A549 (cell line): ENCODE measurements at regions not wholly inside any gene's neighbourhood (a gene's known extent, or its start where the extent isn't known, plus 50 kb on each side); places are given as distances from the start of the nearest gene placed in this dataset.

ENCODE experiments used
- ATAC-seq, 2 experiments: fragments of 200-7000 bp in 1 of 2; fragments of >200 bp in 1 of 2; cut with Nextera tagmentation in 1 of 2; cut with Tn5 transposase in 1 of 2; 3 replicates each; pipeline versions ENCODE4 v1.8.0 to v1.9.1; 2018 to 2020; ENCODE audit warnings: mild to moderate bottlenecking in 1 of 2, moderate library complexity in 1 of 2
- CTCF ChIA-PET: fragments of 300-600 bp; sonication (Branson Sonifier 250); formaldehyde crosslinking; extraction: SDS; loops from one replicate; lab custom pipeline; 2021; ENCODE audit warnings: antibody characterized with exemption, inconsistent platforms; lab: Yijun Ruan, JAX
- POLR2A ChIA-PET: fragments of 350-600 bp; formaldehyde crosslinking; extraction: SDS; loops from one replicate; lab custom pipeline; 2021; ENCODE audit warnings: antibody characterized with exemption, inconsistent platforms; lab: Yijun Ruan, JAX
- DNase-seq, 2 experiments: peaks; one replicate each; pipeline versions ENCODE4 v3.0.0 to v3.0.0-alpha.2; 2011 to 2016; ENCODE audit warnings: low read depth in 1 of 2, low spot score in 1 of 2
- FAIRE-seq: peaks from 2 replicates; lab custom pipeline; 2011; peaks lifted over from hg19 to GRCh38; lab: Jason Lieb, UNC
- H3K27ac ChIP-seq, 2 experiments: fragments of >200 bp; sonication (Bioruptor Twin); formaldehyde crosslinking; 3 replicates each; pipeline ENCODE4 v1.5.1; 2016 to 2017
- H3K4me1 ChIP-seq: fragments of >200 bp; sonication (Bioruptor Twin); formaldehyde crosslinking; 3 replicates; pipeline ENCODE4 v1.6.1; 2016
- H3K4me2 ChIP-seq: fragments of >200 bp; sonication (Bioruptor Twin); formaldehyde crosslinking; 3 replicates; pipeline ENCODE4 v1.6.1; 2016
- H3K4me3 ChIP-seq: fragments of >200 bp; sonication (Bioruptor Twin); formaldehyde crosslinking; 3 replicates; pipeline ENCODE4 v1.5.1; 2016
- H3K9me3 ChIP-seq: fragments of >200 bp; sonication (Bioruptor Twin); formaldehyde crosslinking; 3 replicates; pipeline ENCODE4 v1.6.1; 2016
- BCL3 ChIP-seq: fragments of >200 bp; sonication (Bioruptor Twin); formaldehyde crosslinking; IDR thresholded peaks from 3 replicates; pipeline ENCODE4 v1.6.1; 2016
- CBX2 ChIP-seq: fragments of 200-600 bp; sonication (generic); IDR thresholded peaks from 2 replicates; pipeline ENCODE4 v1.6.1; 2016; ENCODE audit warnings: low read depth, mild to moderate bottlenecking, borderline replicate concordance
- CEBPB ChIP-seq, 2 experiments: fragments of >200 bp in 1 of 2; sonication (Bioruptor Twin) in 1 of 2; formaldehyde crosslinking in 1 of 2; IDR thresholded peaks; 2 replicates each; pipeline ENCODE4 v1.6.1; 2012 to 2016
- EHF ChIP-seq: fragments of 250-450 bp; sonication (Bioruptor Pico); IDR thresholded peaks from 2 replicates; pipeline ENCODE4 v1.5.0; 2020; ENCODE audit warnings: mild to moderate bottlenecking
- EHMT2 ChIP-seq: fragments of 200-600 bp; sonication (generic); IDR thresholded peaks from 2 replicates; pipeline ENCODE4 v1.6.1; 2016; ENCODE audit warnings: antibody characterized with exemption, low read depth, mild to moderate bottlenecking, moderate library complexity
- FOSB ChIP-seq: fragments of 250-450 bp; sonication (Bioruptor Pico); IDR thresholded peaks from 2 replicates; pipeline ENCODE4 v1.5.0; 2020; ENCODE audit warnings: mild to moderate bottlenecking, moderate library complexity
- FOSL2 ChIP-seq, 2 experiments: fragments of 450-650 bp in 1 of 2; fragments of >200 bp in 1 of 2; sonication (Bioruptor Twin) in 1 of 2; formaldehyde crosslinking; IDR thresholded peaks; 2 replicates each; pipeline versions ENCODE4 v1.5.0 to v1.6.1; 2016 to 2020; ENCODE audit warnings: mild to moderate bottlenecking in 1 of 2, moderate library complexity in 1 of 2
- HOXA7 ChIP-seq: fragments of 250-450 bp; sonication (Bioruptor Pico); IDR thresholded peaks from 2 replicates; pipeline ENCODE4 v1.5.0; 2020; ENCODE audit warnings: mild to moderate bottlenecking, moderate library complexity
- KDM1A ChIP-seq: fragments of 200-600 bp; sonication (generic); IDR thresholded peaks from 2 replicates; pipeline ENCODE4 v1.6.1; 2016; ENCODE audit warnings: low read depth, mild to moderate bottlenecking
- MAFK ChIP-seq: fragments of 450-650 bp; IDR thresholded peaks from 2 replicates; pipeline ENCODE4 v1.6.1; 2014; ENCODE audit not compliant: partially characterized antibody
- POLR2A ChIP-seq: IDR thresholded peaks from 2 replicates; pipeline ENCODE4 v1.6.1; 2012; ENCODE audit warnings: mild to moderate bottlenecking, low read length
- RARB ChIP-seq: fragments of 250-450 bp; sonication (Bioruptor Pico); IDR thresholded peaks from 2 replicates; pipeline ENCODE4 v1.8.0; 2021; ENCODE audit warnings: mild to moderate bottlenecking, moderate library complexity
- RNF2 ChIP-seq: fragments of 200-600 bp; sonication (generic); IDR thresholded peaks from 2 replicates; pipeline ENCODE4 v1.6.1; 2016; ENCODE audit warnings: low read depth, mild to moderate bottlenecking, antibody characterized with exemption, moderate library complexity, borderline replicate concordance
- SMC3 ChIP-seq: fragments of >200 bp; sonication (Bioruptor Twin); formaldehyde crosslinking; IDR thresholded peaks from 3 replicates; pipeline ENCODE4 v1.6.1; 2018; ENCODE audit warnings: inconsistent platforms
- TFCP2L1 ChIP-seq: fragments of 250-450 bp; sonication (Bioruptor Pico); IDR thresholded peaks from 2 replicates; pipeline ENCODE4 v1.5.0; 2021; ENCODE audit warnings: mild to moderate bottlenecking
- ZC3H11A ChIP-seq: fragments of 450-650 bp; IDR thresholded peaks from 2 replicates; pipeline ENCODE4 v1.6.1; 2014; ENCODE audit warnings: antibody characterized with exemption, mild to moderate bottlenecking
- ZFP36 ChIP-seq: fragments of 450-650 bp; IDR thresholded peaks from 2 replicates; pipeline ENCODE4 v1.6.1; 2014; ENCODE audit warnings: borderline replicate concordance; ENCODE audit not compliant: partially characterized antibody
- WGBS: methylation state at CpG from one replicate; pipeline ENCODE4 v1.1.6; 2017; ENCODE audit errors: missing lambda C conversion rate; 5-methylcytosine and 5-hydroxymethylcytosine counted together
- TF ChIP-seq, protein P1 (sequence below): fragments of 250-450 bp; sonication (Bioruptor Pico); IDR thresholded peaks from 2 replicates; pipeline ENCODE4 v1.5.0; 2020; ENCODE audit warnings: low read depth, mild to moderate bottlenecking, moderate library complexity
- TF ChIP-seq, protein P2 (sequence below): IDR thresholded peaks from 2 replicates; pipeline ENCODE4 v1.6.1; 2012; ENCODE audit warnings: low read depth, borderline replicate concordance
- TF ChIP-seq, protein P3 (sequence below): fragments of 150-350 bp; IDR thresholded peaks from 2 replicates; pipeline ENCODE4 v1.6.1; 2014; ENCODE audit warnings: low read depth, mild to moderate bottlenecking, low read length
- TF ChIP-seq, protein P4 (sequence below): fragments of >200 bp; sonication (Bioruptor Twin); formaldehyde crosslinking; IDR thresholded peaks from 2 replicates; pipeline ENCODE4 v1.6.1; 2016

GRCh38 chr6:164283574-164283973, 869.1 kb downstream of the QKI start:
- TF ChIP-seq EHF (CRISPR knock-in tag) (no peak), FOSL2 (IDR thresholded peaks at IDR 0.05) (no peak), FOSL2 (CRISPR knock-in tag; IDR thresholded peaks at IDR 0.05) (no peak), EHMT2 (no peak), SMC3 (no peak)
- TF ChIP-seq, protein P1, sequence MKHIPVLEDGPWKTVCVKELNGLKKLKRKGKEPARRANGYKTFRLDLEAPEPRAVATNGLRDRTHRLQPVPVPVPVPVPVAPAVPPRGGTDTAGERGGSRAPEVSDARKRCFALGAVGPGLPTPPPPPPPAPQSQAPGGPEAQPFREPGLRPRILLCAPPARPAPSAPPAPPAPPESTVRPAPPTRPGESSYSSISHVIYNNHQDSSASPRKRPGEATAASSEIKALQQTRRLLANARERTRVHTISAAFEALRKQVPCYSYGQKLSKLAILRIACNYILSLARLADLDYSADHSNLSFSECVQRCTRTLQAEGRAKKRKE (CRISPR knock-in tag): no peak
- Histone ChIP-seq H3K4me1 (no peaks in the 10 kb centered on the region), H3K4me3 (no peak overlapping the region), H3K9me3 (no peaks in the 10 kb centered on the region), H3K4me2 (no peak overlapping the region), H3K27ac (no peak overlapping the region)
- ATAC-seq: no peak
- 1% methylated on average over 5 of the region's 5 CpGs for WGBS
- POLR2A ChIA-PET: no interaction called here
- no peak for DNase-seq
- no peak for FAIRE-seq
- CTCF ChIA-PET: interaction anchor here (0.6 kb wide), 1 partner anchor 34 kb away, joined by 5 read pairs; no protein-coding TSS in a partner anchor

DNA sequence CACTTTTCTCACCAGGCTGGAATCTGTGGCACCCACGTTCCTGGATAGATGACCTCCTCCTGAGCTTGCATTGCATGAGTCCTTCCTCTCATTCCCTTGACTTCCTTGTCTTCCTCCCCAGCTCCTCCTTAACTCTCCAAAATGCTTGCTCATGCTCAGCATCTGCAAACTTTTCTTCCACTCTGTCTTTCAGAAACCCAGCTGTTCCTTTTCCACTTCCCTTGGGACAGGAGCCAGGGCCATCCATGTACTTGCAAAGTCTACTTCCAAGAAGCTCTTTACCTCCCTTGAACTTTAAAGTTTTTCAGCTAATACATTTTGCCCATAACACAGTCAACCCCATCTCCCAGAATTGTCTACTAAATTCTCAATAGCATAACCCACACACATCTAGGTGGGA, 861.7 kb downstream of the QKI start:
- Histone ChIP-seq H3K4me2 (no peak overlapping the region), H3K4me3 (no peak overlapping the region), H3K4me1 (no peaks in the 10 kb centered on the region), H3K27ac (no peak overlapping the region), H3K9me3 (no peaks in the 10 kb centered on the region)
- no peak for TF ChIP-seq RARB (CRISPR knock-in tag)
- no peak for TF ChIP-seq TFCP2L1 (CRISPR knock-in tag)
- no peak for TF ChIP-seq POLR2A
- TF ChIP-seq, protein P2, sequence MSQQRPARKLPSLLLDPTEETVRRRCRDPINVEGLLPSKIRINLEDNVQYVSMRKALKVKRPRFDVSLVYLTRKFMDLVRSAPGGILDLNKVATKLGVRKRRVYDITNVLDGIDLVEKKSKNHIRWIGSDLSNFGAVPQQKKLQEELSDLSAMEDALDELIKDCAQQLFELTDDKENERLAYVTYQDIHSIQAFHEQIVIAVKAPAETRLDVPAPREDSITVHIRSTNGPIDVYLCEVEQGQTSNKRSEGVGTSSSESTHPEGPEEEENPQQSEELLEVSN: no peak
- TF ChIP-seq BCL3: no peak
- no peak for TF ChIP-seq CEBPB (IDR thresholded peaks at IDR 0.05)
- TF ChIP-seq RNF2: no peak
- TF ChIP-seq HOXA7 (CRISPR knock-in tag): no peak
- no peak for TF ChIP-seq ZC3H11A
- TF ChIP-seq FOSB: no peak
- no peak for TF ChIP-seq ZFP36
- no peak for TF ChIP-seq CBX2
- no peak for TF ChIP-seq KDM1A
- TF ChIP-seq, protein P3, sequence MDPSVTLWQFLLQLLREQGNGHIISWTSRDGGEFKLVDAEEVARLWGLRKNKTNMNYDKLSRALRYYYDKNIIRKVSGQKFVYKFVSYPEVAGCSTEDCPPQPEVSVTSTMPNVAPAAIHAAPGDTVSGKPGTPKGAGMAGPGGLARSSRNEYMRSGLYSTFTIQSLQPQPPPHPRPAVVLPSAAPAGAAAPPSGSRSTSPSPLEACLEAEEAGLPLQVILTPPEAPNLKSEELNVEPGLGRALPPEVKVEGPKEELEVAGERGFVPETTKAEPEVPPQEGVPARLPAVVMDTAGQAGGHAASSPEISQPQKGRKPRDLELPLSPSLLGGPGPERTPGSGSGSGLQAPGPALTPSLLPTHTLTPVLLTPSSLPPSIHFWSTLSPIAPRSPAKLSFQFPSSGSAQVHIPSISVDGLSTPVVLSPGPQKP: no peak
- ChIA-PET CTCF (no interaction called here), POLR2A (no interaction called here)
- 6% methylated on average over 1 of the region's 1 CpG for WGBS
- DNase-seq: no peak
- FAIRE-seq: no peak
- ATAC-seq: no peak

DNA sequence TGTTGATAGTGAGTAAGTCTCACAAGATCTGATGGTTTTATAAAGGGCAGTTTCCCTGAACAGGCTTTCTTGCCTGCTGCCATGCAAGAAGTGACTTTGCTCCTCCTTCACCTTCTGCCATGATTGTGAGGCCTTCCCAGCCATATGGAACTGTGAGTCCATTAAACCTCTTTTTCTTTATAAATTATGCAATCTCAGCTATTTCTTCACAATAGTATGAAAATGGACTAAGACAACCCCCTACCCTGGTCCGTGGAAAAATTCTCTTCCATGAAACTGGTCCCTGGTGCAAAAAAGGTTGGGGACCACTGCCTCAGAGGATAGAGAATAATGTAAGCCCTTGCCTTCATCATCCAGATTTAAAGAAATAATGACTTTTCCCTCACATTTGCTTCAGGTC, 861.3 kb downstream of the QKI start:
- DNase-seq (no peak), FAIRE-seq (no peak), ATAC-seq (no peak)
- Histone ChIP-seq H3K4me3 (no peak overlapping the region), H3K4me2 (no peak overlapping the region), H3K9me3 (no peaks in the 10 kb centered on the region), H3K27ac (no peak overlapping the region), H3K4me1 (no peaks in the 10 kb centered on the region)
- ChIA-PET POLR2A (no interaction called here), CTCF (no interaction called here)
- TF ChIP-seq, protein P4, sequence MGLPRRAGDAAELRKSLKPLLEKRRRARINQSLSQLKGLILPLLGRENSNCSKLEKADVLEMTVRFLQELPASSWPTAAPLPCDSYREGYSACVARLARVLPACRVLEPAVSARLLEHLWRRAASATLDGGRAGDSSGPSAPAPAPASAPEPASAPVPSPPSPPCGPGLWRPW: no peak
- peak; percentile 52 for TF ChIP-seq MAFK
- 0% methylated on average over 1 of the region's 1 CpG for WGBS
